Activated CD8-positive, alpha-beta T cell treated with anti-CD3 and anti-CD28 coated beads for 36 hours (primary cell): ENCODE measurements at regions not wholly inside any gene's neighbourhood (a gene's known extent, or its start where the extent isn't known, plus 50 kb on each side); places are given as distances from the start of the nearest gene placed in this dataset.

Experiments
- ATAC-seq: fragments of 200-7000 bp; cut with Tn5 transposase; one replicate; pipeline ENCODE4 v1.10.0; 2021; ENCODE audit warnings: mild to moderate bottlenecking, moderate library complexity
- CTCF ChIA-PET: fragments of 350-600 bp; sonication (Branson Sonifier 250); formaldehyde crosslinking; loops from one replicate; lab custom pipeline; 2021; ENCODE audit warnings: antibody characterized with exemption; lab: Charles Lee
- POLR2A ChIA-PET: fragments of 350-600 bp; sonication (Branson Sonifier 250); formaldehyde crosslinking; loops from one replicate; lab custom pipeline; 2021; ENCODE audit warnings: antibody characterized with exemption; lab: Charles Lee
- DNase-seq: peaks from one replicate; pipeline ENCODE4 v3.0.0-alpha.2; 2020
- H3K27ac Mint-ChIP-seq: one replicate; pipeline ENCODE4 v1.8.0; 2021; ENCODE audit warnings: mild to moderate bottlenecking, mixed read lengths
- H3K27me3 Mint-ChIP-seq: one replicate; pipeline ENCODE4 v1.8.0; 2021; ENCODE audit warnings: mixed read lengths
- H3K36me3 Mint-ChIP-seq: one replicate; pipeline ENCODE4 v1.8.0; 2021; ENCODE audit warnings: low read depth, mixed read lengths
- H3K4me1 Mint-ChIP-seq: one replicate; pipeline ENCODE4 v1.8.0; 2021; ENCODE audit warnings: low read depth, mixed read lengths
- H3K4me3 Mint-ChIP-seq: one replicate; pipeline ENCODE4 v1.8.0; 2021; ENCODE audit warnings: mild to moderate bottlenecking, moderate library complexity, mixed read lengths
- H3K9me3 Mint-ChIP-seq: one replicate; pipeline ENCODE4 v1.8.0; 2021; ENCODE audit warnings: mixed read lengths
- intact Hi-C: fragments of 100-400 bp; cut with micrococcal nuclease; formaldehyde crosslinking; loops from one replicate; pipeline ENCODE4 v1.10.0; 2022
- TF ChIP-seq, protein P1 (sequence below): fragments of 200-600 bp; IDR thresholded peaks from one replicate; pipeline ENCODE4 v1.8.0; 2022; ENCODE audit warnings: antibody characterized with exemption, mild to moderate bottlenecking

DNA sequence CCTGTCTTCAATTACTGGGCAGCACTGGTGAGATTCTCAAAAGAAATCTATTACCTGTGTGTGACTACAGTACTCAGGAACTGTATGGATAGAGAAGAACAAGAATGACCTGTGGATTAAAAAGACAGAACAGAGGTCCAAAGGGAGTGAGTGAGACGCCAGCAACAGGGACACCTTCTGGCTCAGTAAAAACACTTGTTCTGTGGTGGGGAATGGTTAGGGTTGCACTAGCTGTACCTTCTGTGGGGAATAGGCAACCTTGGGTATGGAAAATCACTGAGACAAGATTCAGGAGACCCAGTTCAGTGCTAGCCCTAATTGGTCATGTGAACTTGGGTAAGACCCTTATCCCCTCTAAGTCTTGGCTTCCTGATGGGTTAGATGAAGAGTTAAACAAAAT is 986.0 kb downstream of the TSN start:
- TF ChIP-seq, protein P1, sequence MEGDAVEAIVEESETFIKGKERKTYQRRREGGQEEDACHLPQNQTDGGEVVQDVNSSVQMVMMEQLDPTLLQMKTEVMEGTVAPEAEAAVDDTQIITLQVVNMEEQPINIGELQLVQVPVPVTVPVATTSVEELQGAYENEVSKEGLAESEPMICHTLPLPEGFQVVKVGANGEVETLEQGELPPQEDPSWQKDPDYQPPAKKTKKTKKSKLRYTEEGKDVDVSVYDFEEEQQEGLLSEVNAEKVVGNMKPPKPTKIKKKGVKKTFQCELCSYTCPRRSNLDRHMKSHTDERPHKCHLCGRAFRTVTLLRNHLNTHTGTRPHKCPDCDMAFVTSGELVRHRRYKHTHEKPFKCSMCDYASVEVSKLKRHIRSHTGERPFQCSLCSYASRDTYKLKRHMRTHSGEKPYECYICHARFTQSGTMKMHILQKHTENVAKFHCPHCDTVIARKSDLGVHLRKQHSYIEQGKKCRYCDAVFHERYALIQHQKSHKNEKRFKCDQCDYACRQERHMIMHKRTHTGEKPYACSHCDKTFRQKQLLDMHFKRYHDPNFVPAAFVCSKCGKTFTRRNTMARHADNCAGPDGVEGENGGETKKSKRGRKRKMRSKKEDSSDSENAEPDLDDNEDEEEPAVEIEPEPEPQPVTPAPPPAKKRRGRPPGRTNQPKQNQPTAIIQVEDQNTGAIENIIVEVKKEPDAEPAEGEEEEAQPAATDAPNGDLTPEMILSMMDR = no peak
- Mint-ChIP-seq H3K36me3 (no peaks in the 10 kb centered on the region), H3K27ac (no peak overlapping the region), H3K9me3 (no peaks in the 10 kb centered on the region), H3K27me3 (no peaks in the 10 kb centered on the region), H3K4me1 (peaks cover 3% of the 10 kb centered on the region), H3K4me3 (no peak overlapping the region)
- ATAC-seq (no peak), DNase-seq (no peak)
- intact Hi-C loops = no loop called here
- CTCF ChIA-PET = no interaction called here
- POLR2A ChIA-PET = no interaction called here

- Mint-ChIP-seq H3K9me3 (no peaks in the 10 kb centered on the region), H3K4me3 (no peak overlapping the region), H3K36me3 (no peaks in the 10 kb centered on the region), H3K27me3 (no peaks in the 10 kb centered on the region), H3K4me1 (no peaks in the 10 kb centered on the region), H3K27ac (no peak overlapping the region)
- CTCF ChIA-PET = no interaction called here
- POLR2A ChIA-PET = no interaction called here
- DNase-seq (no peak), ATAC-seq (no peak)
- intact Hi-C loops = no loop called here
- TF ChIP-seq, protein P1 = no peak
These were observed 987.7 kb downstream of the TSN start for GRCh38 chr2:122743021-122743675.

DNA sequence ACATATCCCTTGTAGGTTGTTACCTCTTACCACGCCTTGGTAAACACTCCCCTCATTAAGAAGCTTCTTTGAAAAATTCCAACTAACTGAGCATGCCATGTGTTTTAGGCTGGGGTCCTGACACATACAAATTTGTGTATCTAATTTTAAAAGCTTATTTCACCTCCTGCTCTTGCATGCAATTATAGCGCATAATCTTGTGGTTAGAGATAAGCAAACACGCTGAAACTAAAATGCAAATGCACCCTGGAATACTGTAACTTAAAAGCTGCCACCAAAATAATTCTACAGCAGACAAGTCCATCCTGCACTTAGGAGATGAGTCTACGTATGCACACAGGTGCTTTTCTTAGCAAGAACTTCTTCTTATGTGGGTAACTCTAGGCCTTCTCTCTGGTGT is 990.2 kb downstream of the TSN start:
- Mint-ChIP-seq H3K4me3 (no peak overlapping the region), H3K27ac (no peak overlapping the region), H3K36me3 (no peaks in the 10 kb centered on the region), H3K9me3 (no peaks in the 10 kb centered on the region), H3K27me3 (no peaks in the 10 kb centered on the region), H3K4me1 (no peaks in the 10 kb centered on the region)
- DNase-seq (no peak), ATAC-seq (no peak)
- intact Hi-C loops = no loop called here
- TF ChIP-seq, protein P1 = no peak
- POLR2A ChIA-PET = no interaction called here
- CTCF ChIA-PET = no interaction called here

DNA sequence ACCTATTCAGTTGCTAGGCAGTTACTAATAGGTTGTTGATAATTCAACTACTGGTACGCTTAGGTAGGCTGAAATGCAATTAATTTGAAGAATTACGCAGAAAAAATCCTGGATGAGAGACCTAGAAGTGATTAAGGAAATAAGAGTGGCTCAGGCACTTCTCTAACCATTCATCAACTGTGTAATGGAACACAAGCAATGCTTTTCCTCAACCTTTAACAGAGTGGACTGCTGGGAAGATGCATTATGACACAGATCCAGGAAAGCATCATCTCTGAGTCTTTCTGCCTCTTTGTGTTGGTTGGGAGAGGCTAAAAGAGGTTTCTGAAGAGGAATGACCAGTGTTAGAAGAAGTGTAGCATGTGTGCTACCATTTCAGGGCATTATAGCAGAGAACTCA is 992.2 kb downstream of the TSN start:
- POLR2A ChIA-PET = no interaction called here
- intact Hi-C loops = no loop called here
- no peaks in the 10 kb centered on the region for H3K4me1 Mint-ChIP-seq
- TF ChIP-seq, protein P1 = no peak
- H3K27me3 Mint-ChIP-seq = no peaks in the 10 kb centered on the region
- H3K27ac Mint-ChIP-seq = no peak overlapping the region
- no peak overlapping the region for H3K4me3 Mint-ChIP-seq
- CTCF ChIA-PET = no interaction called here
- H3K9me3 Mint-ChIP-seq = no peaks in the 10 kb centered on the region
- DNase-seq = no peak
- no peaks in the 10 kb centered on the region for H3K36me3 Mint-ChIP-seq
- ATAC-seq = no peak

DNA sequence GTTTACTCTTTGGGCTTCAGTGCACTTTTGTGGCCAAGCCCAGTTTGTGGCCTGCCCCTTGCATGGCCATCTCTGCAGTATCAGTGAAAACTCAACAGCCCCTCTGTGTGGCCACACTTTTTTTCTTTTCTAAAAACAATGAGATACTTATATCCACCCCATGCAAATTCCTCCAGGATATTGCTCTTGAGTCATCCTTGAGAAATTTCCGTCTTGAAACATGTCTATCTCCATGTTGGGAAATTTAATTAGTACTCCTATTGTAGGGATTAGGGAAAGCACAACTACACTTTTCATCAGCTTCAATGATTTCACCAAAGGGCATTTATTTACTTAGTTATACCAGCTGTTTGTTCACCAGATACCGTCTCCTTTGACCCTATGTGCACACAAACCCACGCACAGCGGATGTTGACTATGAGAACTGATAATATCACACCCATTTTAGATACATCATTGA is 993.1 kb downstream of the TSN start:
- no peak overlapping the region for H3K27ac Mint-ChIP-seq
- DNase-seq (no peak), ATAC-seq (no peak)
- no peaks in the 10 kb centered on the region for H3K27me3 Mint-ChIP-seq
- TF ChIP-seq, protein P1 = no peak
- no peak overlapping the region for H3K4me3 Mint-ChIP-seq
- H3K9me3 Mint-ChIP-seq = no peaks in the 10 kb centered on the region
- H3K36me3 Mint-ChIP-seq = no peaks in the 10 kb centered on the region
- no peaks in the 10 kb centered on the region for H3K4me1 Mint-ChIP-seq
- ChIA-PET CTCF (no interaction called here), POLR2A (no interaction called here)
- intact Hi-C loops = no loop called here
